Stimulated activated CD4-positive, alpha-beta T cell treated with anti-CD3 and anti-CD28 coated beads, Interleukin-12 subunit alpha, Interleukin-12 subunit beta, amount 100 ng/mL, for 4 hours (primary cell): ENCODE measurements at regions not wholly inside any gene's neighbourhood (a gene's known extent, or its start where the extent isn't known, plus 50 kb on each side); places are given as distances from the start of the nearest gene placed in this dataset.

Experiments used
- DNase-seq: peaks from one replicate; pipeline ENCODE4 v3.0.0-alpha.2; 2020

DNA sequence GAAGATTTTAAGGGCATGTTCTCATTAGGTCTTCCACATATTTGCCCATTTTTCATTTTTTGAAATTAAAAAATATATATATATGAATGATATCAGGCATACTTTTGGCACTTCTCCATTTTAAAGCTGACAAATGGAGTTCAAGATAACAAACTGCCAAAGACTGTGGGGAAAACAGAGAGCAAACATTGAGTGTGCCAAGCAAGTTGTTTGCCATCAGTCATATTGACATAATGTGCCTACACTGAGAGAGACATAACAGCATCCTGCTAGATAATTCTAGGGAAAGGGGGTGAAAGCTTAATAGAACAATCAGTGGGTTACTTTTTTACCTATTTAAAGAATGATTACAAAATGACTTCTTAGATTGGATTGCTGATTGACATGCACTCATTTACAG lies 529.4 kb upstream of the CXADR start:
- no peak for DNase-seq

DNA sequence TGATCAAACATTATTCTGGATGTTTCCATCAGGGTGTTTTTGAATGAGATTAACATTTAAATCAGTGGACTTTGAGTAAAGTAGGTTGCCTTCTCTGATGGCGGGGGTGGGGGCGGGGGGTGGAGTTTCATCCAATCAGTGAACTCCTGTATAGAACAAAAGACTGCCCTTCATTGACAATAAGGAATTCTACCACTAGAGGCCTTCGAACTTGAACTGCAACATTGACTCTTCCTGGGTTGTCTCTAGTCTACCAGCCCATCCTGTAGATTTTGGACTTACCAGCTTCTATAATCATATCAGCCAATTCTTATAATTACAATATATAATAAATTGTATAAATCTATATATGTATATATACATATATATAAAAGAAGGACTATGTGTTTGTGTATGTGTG lies 520.4 kb upstream of the CXADR start:
- DNase-seq = no peak

DNA sequence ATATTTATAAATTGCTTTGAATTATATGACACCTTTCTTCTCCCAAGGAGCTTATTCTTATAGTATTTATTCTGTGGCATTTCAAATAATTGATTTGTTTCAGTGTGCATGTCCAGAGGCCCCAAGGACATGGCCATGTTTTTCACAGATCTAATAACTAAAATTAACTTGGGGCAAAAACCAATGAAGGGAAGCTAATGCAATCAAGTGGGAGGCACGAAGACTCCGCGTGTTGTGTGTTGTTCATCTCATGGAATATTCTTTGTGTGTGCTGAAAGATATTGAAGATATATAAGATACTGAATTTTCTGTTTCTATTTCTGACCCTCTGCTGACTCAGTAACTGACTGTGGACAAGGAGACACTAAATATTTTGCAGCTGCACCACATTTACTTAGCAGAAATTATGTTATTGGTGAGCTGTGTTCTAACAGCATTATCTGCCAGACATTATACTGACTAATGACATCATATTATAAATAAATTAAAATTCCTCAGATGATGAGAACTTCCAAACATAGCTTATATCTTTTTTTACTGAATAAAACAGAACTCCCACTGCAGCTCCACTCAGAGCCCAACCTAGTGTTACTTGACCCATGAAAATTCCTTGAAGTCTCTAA lies 519.3 kb upstream of the CXADR start:
- DNase-seq = no peak

DNA sequence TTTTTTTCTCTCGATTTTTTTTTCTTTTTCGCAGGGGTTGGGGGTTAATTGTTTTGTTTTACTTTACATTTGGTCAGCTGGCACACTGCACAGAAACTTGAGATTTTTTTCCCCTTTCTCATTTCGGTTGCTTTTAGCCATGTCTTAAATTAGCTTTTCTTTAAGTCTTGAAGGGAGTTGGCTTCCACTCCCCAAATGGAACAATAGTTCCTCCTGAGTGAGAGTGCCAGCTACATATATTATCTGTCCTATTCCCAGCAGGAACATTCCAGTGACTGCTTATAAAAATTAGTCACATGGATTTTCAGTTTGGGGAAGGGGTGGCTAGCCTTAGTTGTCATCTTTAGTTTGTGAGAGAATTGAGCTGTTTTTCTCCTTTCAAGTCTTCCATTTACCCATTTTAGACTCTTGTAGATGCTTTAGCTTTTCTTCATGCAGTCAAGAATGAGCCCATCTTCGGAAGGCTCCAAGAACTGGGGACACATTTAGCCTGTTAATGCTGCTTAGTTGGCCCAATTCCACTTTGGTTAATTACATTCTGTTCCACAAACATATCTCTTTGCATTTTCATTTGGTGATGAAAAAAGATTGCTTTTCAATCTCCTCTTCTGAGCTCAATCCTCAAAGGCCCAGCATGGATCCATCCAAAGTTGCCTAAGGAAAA lies 510.1 kb upstream of the CXADR start:
- no peak for DNase-seq

DNA sequence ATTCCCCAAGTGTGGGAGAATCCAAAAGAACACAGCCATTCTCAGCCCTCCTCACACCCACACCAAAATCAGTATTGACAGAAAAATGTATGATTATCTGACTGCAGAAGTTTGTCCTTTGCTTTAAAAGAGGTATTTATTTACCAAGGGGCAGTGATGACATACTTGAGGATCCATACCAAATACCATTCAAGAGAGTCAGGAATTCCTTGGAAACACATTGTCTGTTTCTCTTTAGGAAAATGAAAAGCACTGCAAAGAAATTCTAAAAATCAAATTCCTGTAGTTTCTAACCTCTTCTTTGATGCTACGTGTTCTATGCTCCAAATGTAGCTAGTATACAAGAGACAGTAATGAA lies 509.6 kb upstream of the CXADR start:
- DNase-seq = no peak

DNA sequence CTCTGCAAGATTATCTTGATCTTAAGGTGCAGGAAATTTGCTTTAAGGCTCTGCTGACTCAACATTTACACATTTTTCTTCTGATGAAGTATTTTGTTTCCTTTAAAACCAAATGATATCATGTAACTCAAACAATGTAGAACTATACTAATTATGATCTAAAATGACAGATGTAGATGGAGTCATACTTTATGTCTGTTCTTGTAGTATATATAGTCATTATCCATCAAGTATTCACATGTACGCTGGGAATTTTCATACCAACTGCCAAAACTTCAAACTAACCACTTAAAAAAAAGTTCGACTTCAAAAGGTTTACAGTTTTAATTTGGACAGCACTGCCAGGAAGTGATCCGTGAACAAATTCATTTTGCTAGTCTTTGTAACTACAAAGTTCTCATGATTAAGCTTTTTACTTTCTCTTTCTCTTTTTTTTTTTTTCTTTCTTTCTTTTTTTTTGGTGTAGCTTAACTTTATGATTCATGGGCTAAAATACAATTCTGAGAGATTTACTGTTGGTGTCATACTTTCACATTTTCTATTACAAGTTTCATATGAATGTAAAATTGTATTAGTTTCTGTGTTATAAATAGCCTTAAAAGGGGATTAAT lies 509.0 kb upstream of the CXADR start:
- DNase-seq = no peak

DNA sequence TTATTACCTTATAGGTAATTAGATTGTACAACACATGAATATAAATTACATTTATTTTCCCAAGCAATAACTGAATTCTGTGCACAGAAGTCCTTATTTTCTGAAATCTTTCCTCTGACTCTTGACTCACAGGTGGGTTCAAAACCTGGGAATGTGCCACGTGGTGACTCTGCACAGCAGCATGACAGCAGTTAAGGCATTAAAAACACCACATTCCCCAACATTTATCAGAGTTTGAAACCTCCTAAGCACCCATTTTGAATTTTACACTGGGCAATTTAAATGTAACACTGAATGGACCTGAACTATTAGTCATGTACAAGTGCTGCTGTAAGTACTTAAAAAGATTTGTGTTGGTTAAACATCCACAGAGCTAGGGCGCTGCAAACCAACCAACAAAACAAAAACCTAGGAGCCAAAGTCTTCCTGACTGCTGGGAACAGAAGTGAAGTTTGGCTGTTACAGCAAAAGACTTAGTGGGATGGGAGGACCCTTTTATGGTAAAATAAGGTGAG lies 480.6 kb upstream of the CXADR start:
- DNase-seq = no peak

DNA sequence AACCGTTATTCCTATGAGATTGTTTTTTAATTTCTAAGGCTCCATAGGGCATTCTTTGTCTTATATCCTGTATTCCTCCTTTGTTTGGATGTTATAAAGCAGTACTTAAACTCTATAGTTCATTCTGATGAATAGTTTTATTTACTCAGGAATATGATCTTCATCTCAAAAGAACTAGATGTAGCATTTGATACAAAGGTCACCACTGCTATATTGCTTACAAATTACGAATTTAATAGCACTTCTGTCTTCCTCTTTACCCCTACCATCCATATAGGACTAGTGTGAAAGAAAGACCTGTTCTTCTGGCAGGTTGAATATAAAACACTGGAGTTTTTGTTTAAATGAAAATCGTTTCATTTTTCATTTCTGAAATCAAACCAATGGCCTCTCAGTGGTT lies 468.1 kb upstream of the CXADR start:
- no peak for DNase-seq

DNA sequence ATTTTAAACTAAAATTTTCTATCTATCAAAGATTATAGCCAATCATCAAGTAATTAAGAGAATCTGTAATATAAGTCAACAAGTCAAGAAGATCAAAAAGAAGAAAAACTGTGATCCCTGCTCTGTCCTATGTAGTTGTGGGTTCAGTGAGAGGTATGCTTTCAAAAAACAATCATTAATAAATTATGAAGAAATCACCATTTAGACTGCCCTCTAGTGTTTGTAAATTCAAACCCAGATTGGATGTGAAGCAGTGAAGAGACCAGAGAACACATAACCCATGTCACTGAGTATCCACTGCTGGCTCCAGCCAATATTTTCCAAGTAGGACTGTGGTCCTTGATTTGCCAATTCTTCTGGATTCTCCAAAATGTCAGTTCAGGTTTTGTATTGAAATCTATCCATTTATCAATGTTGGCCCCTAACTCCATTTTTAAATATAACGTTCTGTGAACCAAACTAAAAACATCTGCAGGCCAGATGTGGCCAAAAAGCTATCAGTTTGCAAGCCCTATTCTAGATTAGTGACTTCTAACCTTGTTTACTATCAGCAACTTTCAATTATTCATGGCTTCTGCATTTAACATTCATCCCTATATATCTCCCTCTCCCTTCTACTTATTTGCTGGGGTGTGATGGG lies 467.5 kb upstream of the CXADR start:
- DNase-seq = no peak

DNA sequence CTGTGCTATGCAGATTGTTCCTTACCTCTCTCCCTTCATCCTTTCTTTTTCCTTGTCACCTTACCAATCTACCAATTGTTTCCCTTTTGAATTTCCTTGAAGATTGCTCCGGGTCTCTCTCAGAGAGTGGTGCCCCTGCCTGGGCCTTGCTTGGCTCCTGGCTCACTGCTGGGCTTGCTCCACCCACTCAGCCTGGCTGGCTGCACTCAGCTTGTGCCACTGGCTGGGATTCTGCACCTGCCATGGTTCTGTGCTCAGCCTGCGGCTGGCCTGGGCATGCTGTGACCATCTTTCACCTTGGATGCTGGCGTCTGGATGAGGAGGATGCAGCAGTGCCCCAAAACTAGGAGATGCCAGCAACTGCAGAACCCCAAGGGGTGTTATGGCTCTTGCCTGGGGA lies 463.9 kb upstream of the CXADR start:
- no peak for DNase-seq

DNA sequence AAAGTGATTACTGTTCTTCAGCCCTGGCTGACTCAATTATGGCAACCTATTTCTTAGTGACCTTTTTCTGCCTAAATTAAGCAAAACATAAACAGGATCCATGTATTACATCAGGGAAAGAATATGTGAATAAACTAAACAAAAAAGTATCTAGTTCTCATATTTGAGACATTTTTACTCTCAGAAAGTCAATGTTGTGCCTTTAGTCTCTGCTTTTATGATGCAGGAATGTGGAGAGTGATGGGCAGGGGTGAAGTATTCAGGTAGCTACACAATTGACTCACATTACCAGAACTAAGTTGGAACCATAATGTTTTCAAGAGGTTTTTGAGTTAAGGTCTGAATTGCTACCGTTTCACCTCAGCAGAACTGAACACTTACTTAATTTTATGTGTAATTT lies 462.7 kb upstream of the CXADR start:
- no peak for DNase-seq

DNA sequence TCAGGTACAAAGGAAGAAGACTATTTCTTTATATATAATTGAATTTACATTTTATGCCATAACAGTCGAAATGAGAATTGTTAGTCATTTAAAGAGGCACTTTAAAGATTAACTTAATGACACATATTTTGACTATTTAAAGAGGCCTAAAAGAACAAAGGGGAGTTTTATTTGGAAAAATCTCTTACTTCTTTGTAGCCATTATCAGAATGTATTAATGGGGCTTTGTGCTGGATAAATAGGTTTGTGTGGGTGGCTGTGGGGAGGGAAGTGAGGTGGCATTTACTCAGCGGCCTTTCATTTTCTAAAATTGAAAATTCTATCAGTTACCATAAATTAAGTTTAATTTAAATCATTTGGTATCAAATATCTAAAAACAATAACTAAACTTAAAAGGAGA lies 462.2 kb upstream of the CXADR start:
- DNase-seq = no peak

DNA sequence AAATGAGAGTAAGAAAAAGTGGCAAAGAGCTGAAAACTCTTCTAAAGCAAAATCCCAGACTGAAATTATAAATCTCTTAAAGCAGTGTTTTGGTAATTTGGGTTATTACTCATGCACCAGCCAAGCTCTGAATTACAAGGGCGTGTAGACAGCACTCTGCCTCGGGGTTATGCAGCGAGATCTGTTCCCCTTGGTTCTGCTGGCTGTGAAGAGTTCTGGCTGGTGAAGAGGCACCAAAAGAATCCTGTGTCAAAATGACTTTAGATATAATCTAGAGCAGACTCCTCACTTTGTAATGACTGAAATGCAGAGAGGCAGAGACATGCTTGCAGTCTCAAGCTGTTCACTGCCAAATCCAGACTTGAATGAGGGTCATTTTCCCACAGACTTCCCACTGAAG lies 461.8 kb upstream of the CXADR start:
- no peak for DNase-seq

DNA sequence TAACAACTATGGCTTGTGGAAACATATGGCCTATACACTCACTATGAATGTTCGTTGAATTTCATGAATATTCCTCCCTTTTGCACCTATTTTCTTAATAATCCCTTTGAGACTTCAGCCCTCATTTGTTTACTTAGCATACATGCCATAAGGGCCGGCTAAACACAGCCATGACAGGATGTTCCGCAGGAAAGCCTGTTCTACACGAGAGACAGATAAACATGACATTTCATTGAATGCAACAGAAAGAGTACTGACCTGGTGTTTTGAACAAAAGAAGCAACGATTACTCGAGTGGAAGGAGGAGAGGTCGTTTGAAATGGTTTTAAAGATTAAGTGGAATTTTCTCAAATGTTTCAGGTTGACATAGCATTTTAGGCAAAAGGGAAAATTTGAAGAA lies 459.5 kb upstream of the CXADR start:
- no peak for DNase-seq

DNA sequence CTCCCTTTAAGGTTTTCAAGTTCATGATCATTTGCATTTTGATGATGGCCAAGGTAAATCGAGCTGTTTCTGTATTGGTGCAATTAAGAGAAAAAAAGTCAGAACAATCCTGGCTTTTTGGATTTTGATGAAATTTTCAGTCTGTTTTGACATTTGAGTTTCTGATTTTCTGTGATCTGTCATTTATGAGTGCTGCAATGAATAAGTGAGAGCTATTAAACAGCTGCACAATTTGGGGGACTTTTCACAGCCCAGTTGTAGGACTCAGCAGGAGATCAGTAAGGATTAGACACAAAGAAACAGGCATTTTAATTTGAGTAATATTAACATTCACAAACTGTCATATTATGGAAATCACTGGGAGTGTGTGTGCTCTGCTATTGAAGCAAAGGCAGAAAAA lies 452.9 kb upstream of the CXADR start:
- no peak for DNase-seq

DNA sequence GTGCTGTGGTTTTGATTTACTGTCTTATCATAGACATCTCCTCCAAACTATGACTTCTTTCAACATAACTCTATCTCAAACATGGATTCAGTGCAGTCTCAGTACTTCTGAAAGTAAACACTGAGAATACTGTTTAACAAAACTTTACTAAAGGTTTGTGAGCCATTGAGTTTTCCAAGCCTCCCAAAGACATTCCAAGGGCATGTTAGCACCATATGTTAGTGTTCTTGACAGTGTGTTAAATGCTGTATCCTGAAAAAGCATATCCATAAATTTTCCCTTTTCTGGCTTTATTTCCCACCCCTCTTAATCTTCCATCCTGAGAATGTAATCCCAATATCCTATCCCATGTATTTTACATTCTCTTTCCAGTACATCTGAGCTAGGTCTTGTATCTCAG lies 446.8 kb upstream of the CXADR start:
- no peak for DNase-seq

DNA sequence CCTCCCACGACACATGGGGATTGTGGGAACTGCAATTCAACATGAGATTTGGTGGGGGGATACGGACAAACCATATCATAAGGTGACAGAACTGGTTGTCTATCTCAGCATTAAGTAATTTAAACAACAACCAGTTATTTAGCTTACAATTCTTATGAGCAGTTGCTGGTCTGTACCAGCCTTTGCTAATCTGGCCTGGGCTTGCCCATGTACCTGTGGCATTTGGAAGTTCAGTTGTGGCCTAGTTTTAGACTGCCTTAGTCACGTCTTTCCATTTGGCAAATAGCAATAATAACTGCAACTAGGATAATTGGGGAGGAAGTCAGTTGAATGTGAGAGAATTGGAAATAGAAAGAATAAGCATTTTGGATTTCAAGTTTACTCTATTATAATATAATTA lies 441.8 kb upstream of the CXADR start:
- DNase-seq = no peak

DNA sequence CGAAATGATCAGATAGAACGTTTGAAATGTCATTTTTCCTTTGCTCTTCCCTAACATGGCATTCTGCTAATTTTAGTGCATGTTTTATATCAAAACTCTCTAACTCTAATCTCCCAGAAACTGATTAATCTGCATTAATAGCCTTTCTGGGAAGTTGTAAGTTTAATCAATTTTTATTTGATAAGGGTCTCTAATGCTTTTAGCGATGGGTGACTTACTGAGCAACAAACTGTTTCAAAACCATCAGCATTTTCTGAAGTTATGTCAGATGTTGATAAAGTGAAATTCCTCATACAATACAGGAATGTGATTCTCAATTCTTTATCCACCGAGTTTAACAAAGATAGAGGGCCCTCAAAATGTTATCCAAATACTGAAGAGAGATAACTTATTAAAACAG lies 431.6 kb upstream of the CXADR start:
- no peak for DNase-seq

DNA sequence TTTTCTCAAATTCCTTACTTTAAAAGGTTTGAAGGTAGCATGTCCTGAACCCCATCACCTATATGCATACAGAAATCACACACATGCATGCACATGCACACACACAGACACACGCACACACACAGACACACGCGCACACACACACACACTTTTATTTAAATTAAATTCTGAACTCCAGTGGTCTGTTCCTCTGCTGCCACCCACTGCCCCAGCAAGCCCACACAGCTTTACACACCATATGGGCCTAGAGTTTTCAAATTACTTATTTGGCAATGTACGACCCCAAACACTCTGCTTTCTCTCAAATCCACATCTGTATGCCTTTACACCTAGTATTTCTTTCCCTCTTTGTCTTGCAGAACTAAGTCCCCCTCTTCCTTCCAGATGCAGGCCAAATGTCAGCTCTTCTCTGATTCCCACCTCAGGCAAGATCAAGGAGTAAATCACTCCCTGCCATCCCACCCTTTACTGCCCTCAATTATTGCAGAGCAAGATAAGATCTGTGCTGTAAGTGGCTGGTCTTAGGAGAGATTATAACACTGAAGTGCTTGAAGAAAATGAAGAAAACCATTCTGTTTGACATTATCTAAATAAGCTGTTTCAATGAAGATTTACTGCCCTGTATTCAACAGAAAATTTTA lies 429.9 kb upstream of the CXADR start:
- no peak for DNase-seq

DNA sequence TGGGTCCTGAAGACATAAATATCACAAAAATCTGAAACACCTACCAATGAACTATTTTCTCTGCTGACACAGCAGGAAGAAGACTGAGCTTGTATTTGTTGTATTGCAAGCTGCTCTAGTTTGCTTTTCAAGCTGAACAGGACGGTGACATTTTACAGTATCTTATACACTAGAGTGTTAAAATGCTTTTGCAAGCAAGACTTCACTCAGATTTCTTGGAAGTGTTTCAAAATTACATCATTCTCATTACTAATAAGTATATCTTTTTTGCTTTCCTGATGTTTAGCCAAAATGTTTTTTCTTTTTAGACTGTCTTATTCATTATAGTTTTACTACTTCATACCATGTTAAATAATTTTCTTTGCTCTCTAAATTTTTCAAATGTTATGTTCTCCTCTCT lies 427.1 kb upstream of the CXADR start:
- DNase-seq = no peak

DNA sequence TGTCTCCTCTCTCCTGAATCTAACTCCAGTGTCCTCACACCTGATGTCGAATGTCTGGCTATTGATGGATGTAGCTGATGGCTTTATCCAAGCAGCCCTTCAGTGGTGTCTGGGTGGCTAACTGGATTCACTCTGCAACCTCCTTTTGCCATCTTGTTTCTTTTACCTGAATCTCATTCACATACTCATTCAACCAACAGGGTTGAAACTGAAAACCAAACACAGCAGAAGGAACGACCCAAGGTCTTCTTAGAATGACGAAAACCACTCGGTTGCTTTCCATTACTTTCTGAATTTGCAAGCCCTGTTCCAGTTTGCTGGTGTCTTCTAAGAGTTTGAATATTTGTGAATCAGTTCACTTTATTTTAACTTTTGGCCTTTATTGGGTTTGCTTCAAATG lies 424.3 kb upstream of the CXADR start:
- DNase-seq = no peak

DNA sequence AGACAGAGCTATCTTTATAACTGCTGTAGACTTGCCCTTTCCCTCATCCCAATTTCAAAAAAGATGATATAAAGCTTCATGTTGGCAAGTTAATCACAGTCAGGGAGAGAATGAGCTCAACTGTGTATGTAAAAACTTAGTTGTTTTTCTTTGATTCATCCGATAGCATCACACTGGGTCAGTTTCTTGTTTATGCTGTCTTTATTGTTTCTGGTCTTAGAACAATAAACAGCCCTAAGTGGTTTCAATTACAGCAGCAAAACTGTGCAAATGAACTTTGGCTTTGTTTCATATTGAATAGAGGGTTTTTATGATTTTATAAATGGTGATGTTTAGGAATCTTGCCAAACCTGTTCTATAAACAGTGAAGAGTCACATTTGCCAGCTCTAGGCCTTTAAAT lies 423.8 kb upstream of the CXADR start:
- no peak for DNase-seq

DNA sequence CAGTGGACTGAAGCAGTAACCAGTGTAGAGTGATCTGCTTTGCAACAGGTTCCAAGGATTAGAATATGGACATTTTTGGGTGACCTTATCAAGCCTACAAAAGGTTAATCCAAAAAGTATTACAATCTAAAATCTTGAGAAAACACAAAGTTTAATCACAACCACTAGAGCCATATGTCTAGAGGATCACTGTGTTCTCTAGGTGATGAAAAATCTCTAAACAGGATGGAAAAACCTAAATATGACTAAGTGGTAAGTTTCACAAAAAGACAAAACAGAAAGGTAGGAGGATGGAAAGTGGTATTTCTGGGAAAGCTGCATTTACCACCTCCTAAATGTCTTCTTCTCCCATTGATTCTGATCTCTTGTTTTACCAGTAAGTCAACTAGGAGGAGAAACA lies 411.1 kb upstream of the CXADR start:
- DNase-seq = no peak

DNA sequence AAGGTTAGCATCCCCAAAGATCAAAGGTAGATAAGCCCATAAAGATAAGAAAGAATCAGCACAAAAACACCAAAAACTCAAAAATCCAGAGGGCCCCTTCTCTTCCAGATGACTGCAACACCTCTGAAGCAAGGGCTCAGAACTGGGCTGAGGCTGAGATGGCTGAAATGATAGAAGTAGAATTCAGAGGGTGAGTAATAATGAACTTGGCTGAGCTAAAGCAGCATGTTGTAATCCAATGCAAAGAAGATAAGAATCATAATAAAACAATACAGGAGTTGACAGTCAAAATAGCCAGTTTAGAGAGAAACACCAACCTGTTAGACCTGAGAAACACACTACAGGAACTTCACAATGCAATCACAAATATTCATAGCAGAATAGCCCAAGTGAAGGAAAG lies 406.9 kb upstream of the CXADR start:
- no peak for DNase-seq
